GM12878 (cell line): ENCODE measurements at regions not wholly inside any gene's neighbourhood (a gene's known extent, or its start where the extent isn't known, plus 50 kb on each side); places are given as distances from the start of the nearest gene placed in this dataset.

Experiments
- EP300 ChIP-seq, 2 experiments: fragments of 150-350 bp in 1 of 2; IDR thresholded peaks; 2 replicates each; pipeline ENCODE4 v1.6.1; 2011 to 2012; ENCODE audit warnings: low read depth in 2 of 2, low read length in 2 of 2, borderline replicate concordance in 1 of 2, improper control_type of control experiment in 1 of 2, inconsistent platforms in 1 of 2; ENCODE audit not compliant: control insufficient read depth in 1 of 2
- EZH2 ChIP-seq: IDR thresholded peaks from 2 replicates; pipeline ENCODE4 v1.6.1; 2012; ENCODE audit warnings: low read depth, mild to moderate bottlenecking, control low read depth, inconsistent platforms, low read length, borderline replicate concordance; ENCODE audit not compliant: control insufficient read depth
- GABPA ChIP-seq: IDR thresholded peaks from 2 replicates; pipeline ENCODE4 v1.6.1; 2014; ENCODE audit warnings: antibody characterized with exemption, low read depth, mild to moderate bottlenecking, inconsistent platforms
- JUND ChIP-seq: IDR thresholded peaks from 2 replicates; pipeline ENCODE4 v1.6.1; 2012; ENCODE audit warnings: low read depth, mild to moderate bottlenecking, low read length, improper control_type of control experiment, moderate library complexity
- NBN ChIP-seq: fragments of 450-650 bp; IDR thresholded peaks from 2 replicates; pipeline ENCODE4 v1.6.1; 2016
- RAD21 ChIP-seq: IDR thresholded peaks from 2 replicates; pipeline ENCODE4 v1.6.1; 2011; ENCODE audit warnings: mild to moderate bottlenecking, low read depth, low read length, moderate library complexity; ENCODE audit not compliant: insufficient read depth
- REST ChIP-seq: IDR thresholded peaks from 2 replicates; pipeline ENCODE4 v1.6.1; 2012; ENCODE audit warnings: mild to moderate bottlenecking, low read depth, low read length
- SP1 ChIP-seq: IDR thresholded peaks from one replicate; pipeline ENCODE4 v1.6.1; 2011; ENCODE audit warnings: low read depth, low read length
- YY1 ChIP-seq: IDR thresholded peaks from 2 replicates; pipeline ENCODE4 v1.6.1; 2011; ENCODE audit warnings: low read depth, mild to moderate bottlenecking, low read length
- TF ChIP-seq, protein P1 (sequence below), 3 experiments: IDR thresholded peaks in 2 of 3; conservative IDR thresholded peaks in 1 of 3; 2 replicates each; pipeline ENCODE4 v1.5.1; 2011; ENCODE audit warnings: low read depth in 3 of 3, low read length in 3 of 3, mild to moderate bottlenecking in 3 of 3, control low read depth in 2 of 3, moderate library complexity in 2 of 3, inconsistent platforms in 1 of 3, mixed read lengths in 1 of 3; ENCODE audit not compliant: control insufficient read depth in 2 of 3, insufficient read depth in 1 of 3; ENCODE audit errors: extremely low read depth in 1 of 3

DNA sequence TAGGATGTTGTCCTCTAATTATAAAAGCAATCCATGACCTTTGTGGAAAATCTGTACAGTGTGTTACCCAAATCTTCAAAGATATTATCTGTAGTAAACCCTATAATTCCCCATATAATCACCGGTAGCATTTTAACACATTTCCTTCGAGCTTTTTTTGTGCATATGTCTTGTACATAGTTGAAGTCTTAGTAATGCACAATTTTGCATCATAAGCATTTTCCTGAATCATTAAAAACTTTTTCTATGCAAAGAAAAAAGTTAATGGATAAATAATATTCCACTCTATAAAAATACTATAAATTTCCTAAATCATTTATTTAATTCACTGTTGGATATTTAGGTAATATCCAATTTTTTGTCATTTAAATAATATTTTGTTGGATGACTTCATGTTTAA, 201.7 kb downstream of the RRAGC start:
- TF ChIP-seq YY1 (no peak), EZH2 (no peak), GABPA (no peak), NBN (no peak), JUND (no peak), RAD21 (no peak), SP1 (no peak), EP300 (IDR thresholded peaks at IDR 0.05; ENCODE audit: borderline replicate concordance in 1 of 2, control insufficient read depth in 1 of 2, low read depth in 2 of 2, low read length in 2 of 2) (no peak), REST (no peak)
- TF ChIP-seq, protein P1, sequence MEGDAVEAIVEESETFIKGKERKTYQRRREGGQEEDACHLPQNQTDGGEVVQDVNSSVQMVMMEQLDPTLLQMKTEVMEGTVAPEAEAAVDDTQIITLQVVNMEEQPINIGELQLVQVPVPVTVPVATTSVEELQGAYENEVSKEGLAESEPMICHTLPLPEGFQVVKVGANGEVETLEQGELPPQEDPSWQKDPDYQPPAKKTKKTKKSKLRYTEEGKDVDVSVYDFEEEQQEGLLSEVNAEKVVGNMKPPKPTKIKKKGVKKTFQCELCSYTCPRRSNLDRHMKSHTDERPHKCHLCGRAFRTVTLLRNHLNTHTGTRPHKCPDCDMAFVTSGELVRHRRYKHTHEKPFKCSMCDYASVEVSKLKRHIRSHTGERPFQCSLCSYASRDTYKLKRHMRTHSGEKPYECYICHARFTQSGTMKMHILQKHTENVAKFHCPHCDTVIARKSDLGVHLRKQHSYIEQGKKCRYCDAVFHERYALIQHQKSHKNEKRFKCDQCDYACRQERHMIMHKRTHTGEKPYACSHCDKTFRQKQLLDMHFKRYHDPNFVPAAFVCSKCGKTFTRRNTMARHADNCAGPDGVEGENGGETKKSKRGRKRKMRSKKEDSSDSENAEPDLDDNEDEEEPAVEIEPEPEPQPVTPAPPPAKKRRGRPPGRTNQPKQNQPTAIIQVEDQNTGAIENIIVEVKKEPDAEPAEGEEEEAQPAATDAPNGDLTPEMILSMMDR (IDR thresholded peaks at IDR 0.05 in 2 of 3, conservative IDR thresholded peaks at IDR 0.05 in 1 of 3; ENCODE audit: control insufficient read depth in 2 of 3, extremely low read depth in 1 of 3, insufficient read depth in 1 of 3, low read depth in 3 of 3, low read length in 3 of 3), result no peak
